A549 (cell line): ENCODE measurements at regions not wholly inside any gene's neighbourhood (a gene's known extent, or its start where the extent isn't known, plus 50 kb on each side); places are given as distances from the start of the nearest gene placed in this dataset.
"Not testable (repeated sequence)": the region's sequence is repeated elsewhere in the genome, so short reads cannot be mapped to it uniquely, and the experiment has no call there.

Source experiments
- CTCF ChIP-seq: fragments of >200 bp; sonication (Bioruptor Twin); formaldehyde crosslinking; IDR thresholded peaks from 3 replicates; pipeline ENCODE4 v1.5.1; 2016
- NFE2L2 ChIP-seq: fragments of 150-350 bp; conservative IDR thresholded peaks from 2 replicates; pipeline ENCODE4 v1.6.1; 2014; ENCODE audit warnings: low read length
- POLR2A ChIP-seq: IDR thresholded peaks from 2 replicates; pipeline ENCODE4 v1.6.1; 2012; ENCODE audit warnings: mild to moderate bottlenecking, low read length
- SREBF2 ChIP-seq: fragments of 450-650 bp; IDR thresholded peaks from 2 replicates; pipeline ENCODE4 v1.6.1; 2014; ENCODE audit warnings: mild to moderate bottlenecking, moderate library complexity

- TF ChIP-seq POLR2A, CTCF, SREBF2, NFE2L2: not testable (repeated sequence)
Measured at GRCh38 chr10:46740368-46740767, 161.4 kb downstream of the SYT15 start.
